ENCODE measurements at regions not wholly inside any gene's neighbourhood (a gene's known extent, or its start where the extent isn't known, plus 50 kb on each side); places are given as distances from the start of the nearest gene placed in this dataset.

DNA sequence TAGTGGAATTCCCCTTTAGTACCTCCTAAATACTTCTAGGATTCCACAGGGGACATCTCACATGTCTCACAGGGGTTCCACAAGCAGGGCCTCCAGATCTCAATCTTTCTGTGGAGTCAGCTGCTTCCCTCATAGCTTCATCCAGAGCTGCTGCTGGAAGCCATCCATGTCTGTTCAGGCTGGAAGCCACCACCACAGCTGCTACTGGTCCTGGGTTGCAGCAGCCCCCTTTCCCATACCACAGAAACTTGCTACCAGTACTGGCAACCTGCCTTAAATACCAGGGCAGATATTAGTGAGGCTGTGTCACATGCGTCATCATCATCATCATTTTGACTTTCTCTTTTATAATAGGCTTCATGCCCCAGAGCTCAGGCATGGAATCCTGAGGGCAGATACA lies 242.7 kb upstream of the NCAM1 start:
- TF ChIP-seq, protein P1, sequence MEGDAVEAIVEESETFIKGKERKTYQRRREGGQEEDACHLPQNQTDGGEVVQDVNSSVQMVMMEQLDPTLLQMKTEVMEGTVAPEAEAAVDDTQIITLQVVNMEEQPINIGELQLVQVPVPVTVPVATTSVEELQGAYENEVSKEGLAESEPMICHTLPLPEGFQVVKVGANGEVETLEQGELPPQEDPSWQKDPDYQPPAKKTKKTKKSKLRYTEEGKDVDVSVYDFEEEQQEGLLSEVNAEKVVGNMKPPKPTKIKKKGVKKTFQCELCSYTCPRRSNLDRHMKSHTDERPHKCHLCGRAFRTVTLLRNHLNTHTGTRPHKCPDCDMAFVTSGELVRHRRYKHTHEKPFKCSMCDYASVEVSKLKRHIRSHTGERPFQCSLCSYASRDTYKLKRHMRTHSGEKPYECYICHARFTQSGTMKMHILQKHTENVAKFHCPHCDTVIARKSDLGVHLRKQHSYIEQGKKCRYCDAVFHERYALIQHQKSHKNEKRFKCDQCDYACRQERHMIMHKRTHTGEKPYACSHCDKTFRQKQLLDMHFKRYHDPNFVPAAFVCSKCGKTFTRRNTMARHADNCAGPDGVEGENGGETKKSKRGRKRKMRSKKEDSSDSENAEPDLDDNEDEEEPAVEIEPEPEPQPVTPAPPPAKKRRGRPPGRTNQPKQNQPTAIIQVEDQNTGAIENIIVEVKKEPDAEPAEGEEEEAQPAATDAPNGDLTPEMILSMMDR (IDR thresholded peaks at IDR 0.05; ENCODE audit: low read depth, low read length), result no peak
- TF ChIP-seq EZH2phosphoT487 (IDR thresholded peaks at IDR 0.05; ENCODE audit: low read depth), result no peak

Measured in OCI-LY3 (cell line).